COR-L47 (cell line): ENCODE measurements at regions not wholly inside any gene's neighbourhood (a gene's known extent, or its start where the extent isn't known, plus 50 kb on each side); places are given as distances from the start of the nearest gene placed in this dataset.

Experiments
- DNase-seq: peaks from one replicate; lab custom pipeline; 2025; lab: John Stamatoyannopoulos, UW

GRCh38 chr4:22217480-22217879, 268.9 kb upstream of the KCNIP4 start:
- DNase-seq: no peak

DNA sequence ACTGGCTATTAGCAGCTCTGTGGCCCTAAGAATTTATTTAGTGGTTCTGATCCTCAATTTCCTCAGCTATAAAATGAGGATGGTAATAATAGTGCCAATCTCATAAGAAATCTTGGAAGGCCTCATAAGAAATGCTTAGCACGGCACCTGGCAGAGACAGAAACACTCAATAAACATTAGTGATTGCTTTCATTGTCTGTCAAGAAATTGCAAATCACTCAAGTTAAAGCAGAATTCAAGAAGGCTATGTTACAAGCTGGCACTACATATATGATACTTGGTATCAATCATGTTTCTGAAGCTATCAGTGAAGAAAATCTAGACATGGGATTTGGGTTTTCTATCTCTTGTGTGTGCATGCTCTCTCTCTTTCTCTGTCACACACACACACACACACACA, 267.7 kb upstream of the KCNIP4 start:
- no peak for DNase-seq

GRCh38 chr4:22215084-22215483, 266.5 kb upstream of the KCNIP4 start:
- DNase-seq: no peak

DNA sequence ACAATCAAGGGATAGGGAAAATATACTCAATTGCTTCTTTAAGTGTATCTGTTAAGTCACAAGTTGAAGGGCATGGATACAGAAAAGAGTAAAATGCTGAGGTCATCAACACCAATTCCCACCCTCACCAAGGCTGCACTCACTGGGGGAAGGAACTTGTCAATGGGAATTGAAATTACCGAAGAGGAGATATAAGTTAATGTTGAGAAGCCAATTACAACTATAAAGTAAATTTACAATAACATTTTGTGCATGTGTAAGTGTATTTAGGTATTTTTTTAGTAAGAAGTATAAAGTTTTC, 255.1 kb upstream of the KCNIP4 start:
- no peak for DNase-seq

DNA sequence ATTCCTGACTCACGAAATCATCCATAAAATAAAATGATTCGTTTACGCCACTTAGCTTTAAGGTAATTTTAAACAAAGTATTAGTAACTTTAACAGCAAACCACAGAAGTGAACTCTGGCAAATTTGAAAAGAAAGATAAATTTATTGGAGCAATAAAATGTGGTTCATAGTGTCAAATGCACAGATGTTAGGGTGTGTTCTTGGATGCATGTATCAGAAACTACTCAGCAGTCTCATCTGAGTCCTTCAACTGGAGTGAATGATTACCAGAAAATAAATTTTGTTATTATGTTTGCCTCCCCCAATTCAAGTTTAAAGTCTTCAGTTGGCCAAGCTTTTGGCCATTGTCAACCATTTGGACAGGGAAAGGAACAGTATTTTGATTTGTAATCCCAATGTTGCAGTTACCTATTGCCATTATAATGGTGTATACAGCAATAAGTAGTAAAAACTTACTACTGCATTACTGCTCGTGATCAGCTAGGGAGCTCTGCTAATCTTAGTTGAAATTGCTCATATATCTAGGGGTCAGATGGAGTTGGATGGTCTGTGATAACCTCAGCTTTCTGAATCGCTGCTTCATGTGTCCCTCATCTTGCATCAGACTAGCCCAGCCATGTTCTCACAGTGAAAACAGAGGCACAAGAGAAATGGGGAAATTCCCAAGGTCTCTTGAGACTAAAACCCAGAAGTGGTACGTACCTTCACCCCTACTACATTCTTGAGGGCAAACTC, 254.6 kb upstream of the KCNIP4 start:
- DNase-seq: no peak

- DNase-seq: no peak
These were observed 253.8 kb upstream of the KCNIP4 start for GRCh38 chr4:22202246-22202974.

- no peak for DNase-seq
These were observed 252.7 kb upstream of the KCNIP4 start for GRCh38 chr4:22201256-22201655.

DNA sequence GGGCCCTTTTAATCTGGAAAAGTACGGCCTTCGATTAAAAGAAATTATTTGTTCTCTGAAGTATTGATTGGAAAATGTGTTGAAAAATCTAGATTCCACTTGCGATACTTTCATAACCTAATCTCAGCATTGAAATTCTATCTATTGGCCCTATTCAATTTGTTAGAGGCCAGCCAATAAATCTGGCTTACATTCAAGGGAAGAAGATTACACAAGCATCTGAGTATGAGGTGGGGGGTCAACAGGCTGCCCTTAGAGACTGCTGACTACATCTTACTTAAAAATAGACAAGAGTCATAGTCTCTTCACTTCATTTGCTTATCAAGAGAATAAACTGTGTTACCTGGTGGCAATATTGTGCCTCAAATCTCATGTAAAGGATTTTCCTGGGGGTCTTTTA, 248.0 kb upstream of the KCNIP4 start:
- no peak for DNase-seq

GRCh38 chr4:22192084-22192511, 243.5 kb upstream of the KCNIP4 start:
- peak; percentile 73 for DNase-seq

- DNase-seq: no peak
These were observed 243.0 kb upstream of the KCNIP4 start for GRCh38 chr4:22191565-22191964.

DNA sequence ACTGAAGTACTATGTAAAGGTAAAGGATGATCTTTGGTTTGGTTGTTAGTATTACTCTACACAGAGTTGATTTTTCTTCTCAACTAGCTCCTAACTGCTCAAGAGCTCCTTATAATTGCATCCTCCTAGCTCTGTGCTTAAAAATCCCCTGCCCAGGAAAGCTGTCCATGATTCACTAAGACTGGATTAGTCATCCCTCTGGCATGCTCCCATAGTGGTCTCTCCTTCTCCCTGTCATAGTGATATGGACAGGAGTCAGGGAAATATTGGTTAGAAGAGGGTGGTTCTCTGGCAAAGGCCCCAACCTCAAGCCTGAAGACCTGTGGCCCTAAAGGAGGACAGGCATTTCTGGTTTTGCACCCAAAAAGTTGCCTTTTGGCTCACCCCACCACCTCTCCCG, 242.3 kb upstream of the KCNIP4 start:
- no peak for DNase-seq

DNA sequence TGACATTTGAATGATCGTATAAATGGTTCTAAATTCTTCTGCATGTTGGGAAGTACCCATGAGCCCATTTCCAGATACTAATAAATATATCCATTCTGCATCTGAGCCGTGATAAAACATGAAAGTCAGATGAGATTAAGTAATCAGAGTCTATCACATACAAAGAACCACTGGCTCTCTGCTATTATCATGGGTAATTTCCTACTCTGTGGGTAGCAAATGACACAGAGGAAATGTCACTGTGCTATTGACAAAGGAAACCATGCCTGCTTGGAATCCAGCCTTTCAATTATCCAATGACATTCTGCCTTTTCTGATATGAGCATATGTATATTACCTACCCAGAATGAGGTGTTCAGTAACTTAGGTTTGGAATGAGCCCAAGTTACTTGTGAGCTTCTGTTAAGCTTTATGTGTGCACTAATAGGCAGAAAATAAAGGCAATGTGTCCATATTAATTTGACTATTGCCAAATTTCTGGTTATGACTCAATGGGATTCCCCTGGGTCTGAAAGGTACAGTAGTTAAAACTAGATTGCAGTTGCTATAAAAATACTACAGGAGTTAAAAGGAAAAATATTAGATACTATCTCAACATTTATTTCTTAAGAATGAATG, 238.7 kb upstream of the KCNIP4 start:
- DNase-seq: peak; percentile 81

GRCh38 chr4:22181736-22182135, 233.2 kb upstream of the KCNIP4 start:
- DNase-seq: no peak

DNA sequence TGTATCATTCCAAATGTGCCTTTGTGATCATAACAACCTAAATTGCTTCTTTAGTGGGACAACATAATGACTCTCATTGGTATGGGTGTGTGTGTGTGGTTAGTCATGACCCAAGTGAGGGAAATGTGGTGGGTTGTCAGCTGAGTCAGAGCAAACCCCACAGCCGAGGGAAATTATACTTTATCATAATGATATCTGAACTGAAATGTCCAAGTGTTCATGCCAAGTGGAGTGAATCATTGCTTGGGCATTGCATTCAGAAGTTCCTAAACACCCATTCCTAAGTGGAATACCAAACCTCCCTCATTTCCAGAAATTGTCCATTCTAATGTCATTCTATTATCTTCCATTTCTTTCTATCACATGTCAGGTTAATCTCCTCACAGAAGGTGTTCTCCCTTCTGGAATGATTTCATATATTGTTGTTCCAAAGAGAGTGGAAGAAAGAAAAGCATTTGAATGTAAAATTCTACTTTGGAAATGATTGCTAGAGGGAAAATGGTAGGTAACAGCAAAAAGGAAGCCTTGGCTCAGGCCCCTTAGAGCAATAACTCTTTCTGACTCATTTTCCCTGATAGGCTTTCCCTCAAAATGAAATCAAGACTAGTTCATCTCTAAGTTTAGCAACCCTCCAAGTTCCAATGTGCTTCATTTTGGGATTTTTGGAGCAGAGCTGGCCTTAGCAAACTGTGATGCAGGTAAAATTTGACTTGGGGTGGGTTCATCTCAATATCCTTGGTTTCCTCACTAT, 230.7 kb upstream of the KCNIP4 start:
- DNase-seq: no peak

DNA sequence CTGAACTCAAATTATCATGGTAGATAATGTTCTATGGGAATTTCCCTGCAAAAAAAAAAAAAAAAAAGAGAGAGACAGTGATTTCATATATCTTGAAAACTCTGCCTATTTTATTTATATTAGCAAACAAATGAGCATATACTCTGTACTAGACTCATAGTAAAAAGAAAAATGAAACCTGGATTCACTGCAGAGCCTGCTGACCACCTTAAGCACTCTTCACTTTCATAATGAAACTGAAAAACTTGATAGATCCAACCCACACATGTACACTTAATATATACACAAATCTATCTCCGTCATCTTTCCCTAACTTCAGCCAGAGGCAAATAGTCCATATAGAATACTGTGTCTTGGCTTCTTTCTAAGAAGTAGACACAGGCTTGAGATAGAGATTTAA, 226.1 kb upstream of the KCNIP4 start:
- DNase-seq: no peak

DNA sequence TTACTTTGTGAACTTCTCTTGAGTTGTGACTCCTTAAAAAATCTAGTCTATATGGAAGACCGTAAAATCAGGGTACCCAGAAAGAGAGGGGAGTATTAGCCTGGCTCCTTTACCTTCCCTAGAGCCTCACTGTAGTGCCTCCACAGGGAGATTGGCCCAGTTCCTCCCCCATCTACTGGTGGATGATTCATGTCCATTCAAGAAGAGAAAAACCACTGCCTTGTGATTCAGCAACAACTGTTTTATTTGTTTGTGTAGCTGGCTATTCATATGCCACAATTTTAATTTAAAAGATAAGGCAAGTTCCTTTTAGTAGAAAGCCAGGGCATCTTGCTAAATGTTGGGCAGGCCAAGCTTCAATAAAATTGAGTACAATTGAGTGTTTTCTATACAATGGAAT, 221.8 kb upstream of the KCNIP4 start:
- DNase-seq: no peak

DNA sequence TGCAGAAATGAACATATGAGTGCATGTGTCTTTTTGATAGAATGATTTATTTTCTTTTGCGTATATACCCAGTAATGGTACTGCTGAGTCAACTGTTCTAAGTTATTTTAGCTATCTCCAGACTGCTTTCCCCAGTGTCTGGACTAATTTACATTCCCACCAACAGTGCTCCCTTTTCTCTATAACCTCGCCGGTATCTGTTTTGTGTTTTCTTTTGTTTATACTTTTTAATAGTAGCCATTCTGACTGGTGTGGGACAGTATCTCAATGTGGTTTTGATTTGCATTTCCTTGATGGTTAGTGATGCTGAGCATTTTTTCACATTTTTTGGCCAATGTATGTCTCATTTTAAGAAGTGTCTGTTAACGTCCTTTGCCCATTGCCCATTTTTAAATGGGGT, 218.6 kb upstream of the KCNIP4 start:
- no peak for DNase-seq

DNA sequence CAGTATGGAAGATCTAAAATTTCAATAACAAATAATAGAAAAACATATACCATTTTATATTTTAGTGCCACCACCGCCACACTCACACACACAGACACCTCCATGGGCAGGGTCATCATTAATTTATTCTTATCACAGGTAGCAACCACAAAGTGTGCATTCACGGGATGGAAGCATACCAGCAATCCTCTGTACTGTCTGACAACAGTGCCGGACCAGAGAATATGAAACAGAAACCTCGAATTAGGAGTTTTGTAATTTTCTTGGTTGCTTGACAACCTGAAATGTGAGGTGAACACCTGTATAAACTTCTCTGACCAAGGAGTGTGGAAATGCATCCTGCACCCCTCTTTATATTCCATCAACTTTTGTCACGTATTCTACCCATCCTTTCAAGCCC, 213.9 kb upstream of the KCNIP4 start:
- no peak for DNase-seq

GRCh38 chr4:22130741-22131140, 182.2 kb upstream of the KCNIP4 start:
- DNase-seq: no peak

DNA sequence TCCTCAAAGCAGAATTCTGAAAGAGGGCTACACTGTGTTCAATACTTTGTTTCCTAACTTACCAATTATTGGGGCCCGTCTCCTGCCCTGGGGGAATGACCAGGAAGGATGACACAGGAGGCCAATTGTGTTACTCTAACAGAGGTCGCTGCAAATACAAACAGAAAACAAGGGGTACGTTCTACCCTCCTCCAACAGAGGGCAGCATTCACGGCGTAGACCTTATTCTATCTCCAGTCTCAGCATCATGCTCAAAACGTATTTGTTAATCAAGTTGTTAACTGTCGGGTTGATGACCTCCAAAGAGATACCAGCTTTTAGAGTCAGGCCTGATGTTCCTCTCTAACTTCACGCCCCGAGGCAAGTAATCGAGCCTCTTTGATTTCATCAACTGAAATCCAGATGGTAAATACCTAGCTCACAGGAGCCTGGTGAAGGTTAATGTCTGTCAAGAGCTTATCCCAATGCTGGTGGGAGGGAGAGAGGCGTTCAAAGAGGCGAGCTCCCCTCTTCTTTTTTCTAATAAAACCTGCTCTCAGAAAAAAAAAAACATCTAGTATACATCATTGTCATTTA, 181.0 kb upstream of the KCNIP4 start:
- peak; percentile 5 for DNase-seq

- DNase-seq: no peak
These were observed 173.5 kb upstream of the KCNIP4 start for GRCh38 chr4:22122062-22122461.

DNA sequence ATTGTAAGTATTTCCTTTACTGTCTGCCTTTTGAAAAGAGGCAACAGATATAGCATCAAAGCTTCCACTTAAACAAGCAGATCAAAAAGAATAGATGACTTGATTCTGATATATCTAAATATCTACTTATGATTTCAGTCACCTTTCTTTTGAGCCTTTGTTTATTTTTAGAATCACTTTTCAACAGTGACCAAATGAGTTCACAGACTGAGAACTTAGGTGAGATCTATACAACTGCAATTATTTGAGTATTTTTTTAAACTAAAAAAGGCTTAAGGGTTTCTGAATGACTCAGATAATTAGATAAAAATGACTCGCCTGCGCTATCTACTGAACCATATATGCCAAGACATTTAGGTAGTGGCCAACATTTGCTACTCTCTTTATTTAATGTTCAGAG, 166.7 kb upstream of the KCNIP4 start:
- no peak for DNase-seq
